RPMI7951 (cell line): ENCODE measurements at regions not wholly inside any gene's neighbourhood (a gene's known extent, or its start where the extent isn't known, plus 50 kb on each side); places are given as distances from the start of the nearest gene placed in this dataset.

Source experiments
- DNase-seq: peaks from one replicate; pipeline ENCODE4 v3.0.0-alpha.2; 2012; ENCODE audit warnings: low read depth

DNA sequence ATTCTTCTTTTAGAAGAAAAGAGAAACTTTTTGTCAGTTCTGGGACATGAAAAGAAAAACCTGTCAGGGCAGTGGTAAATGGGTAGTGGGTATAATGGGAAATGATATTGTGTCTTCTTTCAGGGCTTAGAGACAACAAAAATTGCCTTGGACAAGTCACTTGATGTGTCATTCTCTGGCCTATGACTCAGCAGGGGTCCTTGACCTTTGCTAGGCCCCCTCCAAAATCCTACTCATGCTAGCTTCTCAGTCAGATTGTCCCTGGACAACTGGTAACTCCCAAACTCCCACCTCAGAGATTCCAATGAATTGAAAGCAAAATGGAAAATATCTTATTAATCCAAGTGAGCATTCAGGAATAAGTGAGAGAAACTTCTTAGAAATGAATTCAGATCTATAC is 258.8 kb upstream of the SPRY2 start:
- no peak for DNase-seq

DNA sequence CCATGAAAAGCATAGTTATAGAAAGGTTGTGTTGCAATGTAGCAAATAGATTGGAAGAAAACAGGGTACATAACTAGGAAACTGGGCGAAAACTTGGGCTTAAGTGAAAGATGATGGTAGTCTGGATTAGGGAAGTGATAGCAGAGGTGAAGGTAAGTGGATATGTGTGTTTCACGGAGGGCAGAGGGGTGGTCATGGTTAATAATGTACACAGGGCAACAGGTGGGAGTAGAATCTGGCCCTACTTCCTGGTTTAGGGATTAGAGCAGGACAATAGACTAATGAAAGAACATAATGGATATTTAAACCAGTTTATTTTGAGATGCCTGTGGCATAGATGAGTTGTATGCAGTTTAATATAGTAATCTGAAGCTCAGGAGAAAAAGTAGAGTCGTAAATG is 257.3 kb upstream of the SPRY2 start:
- DNase-seq, result no peak

DNA sequence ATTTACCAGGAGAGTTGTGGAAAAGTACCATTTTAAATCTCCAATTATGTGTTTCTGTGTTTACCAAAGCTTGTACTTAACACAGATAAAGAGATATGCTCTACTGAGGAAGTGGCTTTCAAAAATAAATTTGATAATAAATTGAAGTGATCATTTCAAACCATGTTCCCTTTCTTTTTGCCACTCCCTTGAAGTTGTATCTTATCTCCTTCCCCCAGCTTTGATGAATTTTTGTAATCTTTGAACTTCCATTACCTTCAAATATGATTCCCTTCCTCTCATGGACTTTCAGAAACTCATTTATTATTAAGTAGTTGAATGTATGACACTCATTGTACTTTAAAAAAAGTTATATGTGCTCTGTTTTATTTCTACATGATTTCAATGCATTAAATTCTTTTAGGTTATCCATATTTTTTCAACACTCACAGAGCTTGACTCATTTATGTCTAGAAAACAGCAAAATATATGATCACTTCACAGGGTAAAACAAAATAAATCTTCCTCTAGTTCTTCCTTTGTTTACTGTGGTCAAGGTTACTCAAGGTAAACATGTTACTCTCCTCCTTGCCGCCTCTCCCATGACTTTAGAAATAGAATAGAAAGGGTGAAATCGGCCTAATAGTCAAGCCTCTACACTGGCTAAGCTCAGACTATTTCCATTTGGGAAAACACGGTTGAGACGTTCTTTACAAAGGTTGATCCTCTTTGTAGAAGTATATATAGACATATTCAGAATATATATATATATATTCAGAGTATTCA is 251.2 kb upstream of the SPRY2 start:
- no peak for DNase-seq

DNA sequence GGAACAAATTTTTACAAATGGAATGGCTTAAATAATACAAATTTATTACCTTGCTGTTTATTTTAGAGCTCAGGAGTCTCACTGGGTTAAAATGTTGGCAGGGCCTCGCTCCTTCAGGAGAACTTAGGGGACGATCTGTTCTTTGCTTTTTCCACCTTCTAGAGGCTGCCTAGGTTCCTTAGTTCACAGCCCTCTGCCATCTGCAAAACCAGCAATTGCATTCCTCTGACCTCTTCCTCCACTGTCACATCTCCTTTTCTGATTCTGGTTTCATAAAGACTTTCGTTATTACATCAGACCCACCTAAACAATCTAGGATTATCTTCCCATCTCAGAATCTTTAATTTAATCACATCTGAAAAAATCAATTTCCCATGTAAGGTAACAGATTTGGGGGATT is 249.6 kb upstream of the SPRY2 start:
- DNase-seq, result no peak

DNA sequence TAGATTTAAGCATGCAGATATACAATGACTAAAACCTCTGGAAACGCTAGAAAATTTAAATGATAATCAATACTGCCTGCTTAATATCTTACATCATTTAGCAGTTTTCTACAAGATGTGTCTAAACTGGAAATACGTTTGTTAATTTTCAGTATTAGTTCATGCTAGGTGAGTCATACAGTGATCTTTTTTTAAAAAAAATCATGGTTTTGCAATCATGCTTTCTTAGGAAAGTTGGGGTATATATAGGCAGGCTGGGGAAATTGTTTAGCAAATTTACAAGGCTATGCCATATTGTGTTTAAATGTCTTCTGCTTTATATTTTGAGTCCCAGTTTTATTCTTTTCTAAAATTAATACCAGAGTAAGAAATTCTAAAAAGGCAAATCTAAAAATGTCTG is 245.4 kb upstream of the SPRY2 start:
- DNase-seq, result no peak

DNA sequence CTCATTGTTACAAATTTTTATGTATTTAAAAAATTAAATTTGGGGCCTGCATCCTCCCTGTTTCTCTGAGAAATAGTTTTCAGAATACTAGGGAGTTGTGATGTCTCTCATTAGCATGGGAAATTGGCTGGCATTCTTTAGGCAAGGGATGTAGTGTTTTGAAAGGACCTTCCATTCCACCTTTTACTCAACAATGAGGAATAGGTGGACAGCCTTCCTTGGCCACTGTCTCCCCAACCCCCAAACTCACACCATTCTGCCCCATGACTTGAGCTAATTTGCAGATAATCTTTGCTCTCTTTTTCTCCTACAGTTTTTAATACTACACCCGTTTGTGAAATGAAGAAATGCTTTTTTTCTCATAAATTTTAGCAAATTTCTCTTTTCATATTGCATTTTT is 244.6 kb upstream of the SPRY2 start:
- DNase-seq, result no peak

DNA sequence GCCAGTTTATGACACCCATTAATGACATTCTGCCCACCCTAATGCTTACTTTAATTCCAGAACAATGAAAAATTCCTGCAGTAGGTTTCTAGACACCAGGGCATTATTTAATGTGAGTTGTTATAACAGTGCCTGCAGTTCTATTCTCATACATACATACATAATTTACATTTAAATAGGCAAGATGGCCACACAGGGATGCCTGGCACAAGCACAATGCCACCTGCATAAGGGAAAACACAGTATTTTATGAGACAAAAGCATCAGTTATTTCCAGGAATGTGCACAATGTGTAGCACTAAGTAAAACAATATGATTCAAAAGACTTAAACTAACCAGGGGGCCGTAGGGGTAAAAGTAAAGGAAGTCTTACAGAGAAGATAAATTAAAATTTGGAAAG is 243.9 kb upstream of the SPRY2 start:
- no peak for DNase-seq

DNA sequence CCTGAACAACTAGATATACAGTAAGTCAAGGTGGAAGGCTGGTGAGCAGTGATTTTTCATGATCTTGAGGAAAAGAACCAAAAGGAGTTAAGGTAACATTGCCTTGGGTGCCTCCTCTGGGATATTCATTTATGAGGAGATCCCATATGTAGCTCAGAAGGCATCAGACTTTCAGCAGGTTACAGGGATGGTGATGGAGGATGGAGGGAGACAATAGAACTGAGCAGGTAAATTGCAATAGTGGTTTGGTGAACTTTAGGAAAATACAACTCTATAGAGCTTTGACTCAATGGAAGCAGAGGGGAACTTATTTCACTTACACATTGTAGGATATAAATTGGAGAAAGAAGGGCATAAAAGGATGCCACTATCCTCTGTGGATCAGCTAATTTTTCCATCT is 243.4 kb upstream of the SPRY2 start:
- DNase-seq, result no peak

DNA sequence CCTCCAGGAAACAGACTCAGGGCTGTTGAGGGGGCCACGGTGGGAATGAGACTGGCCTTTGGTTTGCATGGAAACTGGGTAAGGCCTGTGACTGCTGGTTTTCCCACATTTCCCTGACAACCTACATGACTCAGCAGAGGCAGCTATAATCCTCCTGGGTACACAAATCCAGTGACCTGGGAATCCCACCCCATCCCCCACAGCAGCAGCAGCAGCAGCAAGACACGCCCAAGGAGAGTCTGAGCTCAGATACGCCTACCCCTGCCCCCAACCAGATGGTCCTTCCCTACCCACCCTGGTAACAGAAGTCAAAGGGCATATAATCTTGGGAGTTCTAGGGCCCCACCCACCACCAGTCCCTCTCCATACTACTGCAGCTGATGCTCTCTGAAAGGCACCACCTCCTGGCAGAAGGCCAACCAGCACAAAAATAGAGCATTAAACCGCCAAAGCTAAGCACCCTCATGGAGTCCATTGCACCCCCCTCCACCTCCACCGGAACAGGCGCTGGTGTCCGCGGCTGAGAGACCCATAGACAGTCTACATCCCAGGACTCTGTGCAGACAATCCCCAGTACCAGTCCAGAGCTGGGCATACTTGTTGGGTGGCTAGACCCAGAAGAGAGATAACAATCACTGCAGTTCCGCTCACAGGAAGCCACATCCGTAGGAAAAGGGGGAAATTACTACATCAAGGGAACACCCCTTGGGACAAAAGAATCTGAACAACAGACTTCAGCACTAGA is 237.2 kb upstream of the SPRY2 start:
- no peak for DNase-seq

DNA sequence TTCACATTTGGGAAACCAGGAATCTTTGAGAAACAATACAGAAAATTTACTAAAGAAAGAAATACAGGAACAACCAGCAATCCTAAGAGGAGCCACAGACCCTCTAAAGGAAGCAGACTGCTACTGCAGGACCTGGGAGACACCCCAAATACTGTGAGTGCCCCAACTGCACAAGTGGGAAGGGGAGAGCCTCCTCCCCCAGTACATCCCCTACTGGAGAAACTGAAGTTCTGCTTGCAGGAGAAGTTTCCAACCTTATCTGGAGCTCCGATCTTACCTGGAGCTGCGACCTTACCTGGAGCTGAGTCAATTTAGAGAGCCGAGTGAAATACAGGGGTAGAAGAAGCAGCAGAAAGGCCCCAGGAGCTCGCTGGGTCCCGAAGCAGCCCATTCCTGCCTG is 236.4 kb upstream of the SPRY2 start:
- DNase-seq, result no peak

DNA sequence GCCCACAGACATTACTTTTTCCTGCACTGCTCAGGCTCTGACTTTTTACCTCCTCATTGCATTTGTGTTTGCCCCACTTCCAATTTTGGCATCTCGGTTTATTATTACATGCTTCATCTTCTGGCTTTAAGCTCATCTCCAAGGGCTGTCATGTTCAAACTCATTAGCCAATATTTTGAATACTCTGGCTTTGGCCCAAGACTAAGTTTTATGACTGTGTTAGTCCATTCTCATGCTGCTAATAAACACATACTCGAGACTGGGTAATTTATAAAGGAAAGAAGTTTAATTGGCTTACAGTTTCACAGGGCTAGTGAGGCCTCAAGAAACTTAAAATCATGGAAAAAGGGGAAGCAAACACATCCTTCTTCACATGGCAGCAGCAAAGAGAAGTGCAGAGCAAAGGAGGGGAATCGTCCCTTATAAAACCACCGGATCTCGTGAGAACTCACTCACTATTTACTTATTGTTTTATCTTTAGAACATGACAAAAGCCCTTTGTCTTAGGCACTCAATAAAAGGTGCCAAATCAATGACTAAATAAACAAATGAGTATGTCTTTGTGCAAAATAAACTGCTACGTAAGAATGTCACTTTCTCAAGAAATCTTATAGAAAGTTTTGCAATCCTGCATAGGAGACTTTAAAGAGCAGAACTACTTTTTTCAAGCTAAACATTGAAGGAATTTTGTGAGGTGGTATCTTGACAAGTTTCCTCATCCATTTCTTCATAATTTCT is 233.4 kb upstream of the SPRY2 start:
- no peak for DNase-seq

DNA sequence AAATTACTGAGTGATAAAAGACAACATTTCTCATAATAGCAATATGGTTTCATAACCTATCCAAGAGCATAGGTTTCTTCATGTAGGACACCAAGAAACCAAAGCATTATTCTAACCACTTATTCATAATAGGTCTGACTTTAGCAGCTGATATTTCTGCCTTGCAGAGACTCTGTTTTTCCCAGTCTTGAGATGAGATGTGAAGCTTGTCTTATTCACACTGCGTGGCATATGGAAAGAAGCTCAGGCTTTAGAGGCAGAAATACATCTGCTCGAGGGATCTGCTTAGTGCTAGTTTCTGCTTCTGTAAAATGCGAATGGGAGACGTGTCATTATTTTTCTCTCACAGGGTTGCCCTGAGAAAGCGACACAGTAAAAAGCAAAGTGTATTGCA is 232.0 kb upstream of the SPRY2 start:
- no peak for DNase-seq

DNA sequence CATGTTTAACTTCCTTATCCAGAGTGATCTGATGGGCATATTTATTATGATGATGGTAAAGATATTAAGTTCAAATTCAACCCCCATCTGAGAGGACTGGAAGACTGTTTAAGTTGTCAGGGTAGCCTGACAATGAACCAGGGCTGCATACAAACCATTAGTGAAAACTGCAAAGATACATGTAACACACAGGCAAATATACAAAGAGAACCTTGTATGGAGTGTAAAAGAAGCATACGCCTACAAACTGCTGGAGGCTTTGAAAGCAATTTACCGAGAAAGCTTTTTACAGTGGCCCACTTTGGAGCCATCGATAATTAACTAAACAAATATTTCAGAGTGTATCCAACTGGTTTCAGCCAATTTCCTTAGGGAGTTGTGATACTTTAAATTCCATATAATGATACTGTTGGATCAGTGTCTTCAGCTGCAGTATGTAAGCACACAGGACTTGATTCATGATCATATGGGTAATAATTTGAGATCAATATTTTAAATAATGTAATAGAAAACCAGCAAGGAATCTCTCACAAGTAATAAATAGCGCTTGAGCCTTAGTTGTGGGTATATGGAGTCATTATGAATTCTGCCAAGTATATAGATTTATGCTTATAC is 231.5 kb upstream of the SPRY2 start:
- DNase-seq, result no peak

DNA sequence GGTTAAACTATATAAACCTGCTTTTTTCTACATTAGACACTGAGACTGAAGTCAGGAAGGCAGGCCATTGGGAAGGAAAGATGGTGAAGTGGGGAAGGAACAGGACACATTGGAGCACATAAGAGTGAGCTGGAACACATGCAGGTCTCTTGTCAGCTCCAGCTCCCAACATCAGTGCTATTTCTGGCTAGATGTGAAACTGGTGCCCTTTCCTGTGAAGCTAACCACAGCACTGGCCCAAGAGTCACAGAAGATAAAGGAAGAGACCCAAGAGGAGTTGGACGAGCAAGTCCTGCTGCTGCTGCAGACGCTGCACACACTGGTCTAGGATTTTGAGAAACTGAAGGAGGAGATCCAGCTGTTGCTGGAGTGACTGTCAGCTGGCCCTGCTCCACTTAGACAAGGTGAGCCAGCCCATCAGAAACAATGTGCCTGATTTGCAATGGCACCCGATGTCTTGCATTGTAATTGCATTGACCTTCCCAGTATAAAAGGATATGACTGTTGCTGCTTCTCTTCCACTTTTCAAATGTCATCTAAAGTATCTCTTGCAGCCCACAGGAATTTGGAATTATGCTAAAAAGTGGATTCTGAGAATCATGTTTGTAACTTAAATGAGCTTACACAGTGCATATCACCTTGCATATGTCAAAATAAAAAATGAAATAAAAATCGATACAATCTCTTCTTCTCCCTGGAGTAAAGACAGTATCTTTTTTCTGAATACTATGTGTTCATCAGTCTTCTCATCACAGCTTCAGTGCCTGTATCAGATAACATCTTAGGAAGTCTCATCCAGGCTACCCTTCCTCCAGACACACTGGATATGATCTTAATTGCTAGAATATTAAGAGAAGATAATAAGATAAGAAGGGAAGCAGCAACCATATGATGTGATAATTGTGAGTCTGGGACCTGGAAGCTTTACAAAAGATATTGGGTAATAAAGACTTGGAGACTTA is 230.7 kb upstream of the SPRY2 start:
- DNase-seq, result no peak

DNA sequence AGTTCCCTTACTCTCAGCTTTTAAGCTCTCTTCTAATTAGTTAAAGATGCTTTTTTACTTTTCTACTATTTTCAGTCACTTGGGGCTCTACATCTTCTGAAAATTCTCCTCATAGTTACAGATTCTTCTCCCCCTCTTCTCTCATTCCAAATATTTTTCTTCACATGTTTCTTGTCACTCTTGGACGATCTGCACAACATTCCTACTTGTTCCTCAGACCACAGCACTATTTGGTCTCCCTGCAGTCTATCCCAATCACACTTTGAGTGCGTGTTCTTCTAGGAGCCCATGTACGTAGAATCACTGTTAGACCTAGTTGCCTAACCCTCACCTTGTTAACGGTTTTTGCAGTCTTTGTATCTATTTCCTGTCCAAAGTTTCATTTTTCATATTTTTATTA is 222.5 kb upstream of the SPRY2 start:
- DNase-seq, result no peak

DNA sequence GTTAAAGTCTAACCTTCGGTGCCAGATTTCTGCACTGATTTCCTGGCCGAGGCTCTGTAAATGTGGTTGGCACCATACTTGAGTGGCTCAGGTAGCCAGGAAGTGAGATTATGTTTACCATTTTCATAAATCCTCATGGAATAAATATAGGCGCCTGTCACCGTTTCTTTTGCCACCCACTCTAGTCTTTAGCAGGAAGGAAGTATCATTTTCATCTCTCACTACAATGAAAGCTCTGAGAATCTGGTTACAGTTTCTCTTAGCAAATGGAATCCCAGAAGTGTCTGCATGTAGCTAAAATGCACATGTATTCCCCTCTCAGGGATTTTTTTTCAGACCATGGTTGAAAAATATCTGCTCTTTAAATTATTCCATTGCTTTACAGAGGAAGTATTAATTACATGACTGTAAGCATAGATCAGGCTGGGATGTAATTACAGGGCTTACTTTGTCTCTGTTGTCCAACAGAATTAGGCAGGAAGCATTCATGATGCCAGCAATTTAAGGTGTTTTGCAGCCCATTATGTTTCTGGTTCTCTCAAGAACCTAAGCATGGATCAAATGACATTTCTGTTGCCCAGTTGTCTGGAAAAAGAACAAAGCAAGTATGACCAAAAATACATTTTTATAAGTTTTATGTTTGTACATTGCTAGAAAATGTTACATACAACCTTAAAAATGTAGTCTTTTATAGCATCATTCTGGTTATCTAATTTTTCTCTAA is 221.7 kb upstream of the SPRY2 start:
- no peak for DNase-seq

DNA sequence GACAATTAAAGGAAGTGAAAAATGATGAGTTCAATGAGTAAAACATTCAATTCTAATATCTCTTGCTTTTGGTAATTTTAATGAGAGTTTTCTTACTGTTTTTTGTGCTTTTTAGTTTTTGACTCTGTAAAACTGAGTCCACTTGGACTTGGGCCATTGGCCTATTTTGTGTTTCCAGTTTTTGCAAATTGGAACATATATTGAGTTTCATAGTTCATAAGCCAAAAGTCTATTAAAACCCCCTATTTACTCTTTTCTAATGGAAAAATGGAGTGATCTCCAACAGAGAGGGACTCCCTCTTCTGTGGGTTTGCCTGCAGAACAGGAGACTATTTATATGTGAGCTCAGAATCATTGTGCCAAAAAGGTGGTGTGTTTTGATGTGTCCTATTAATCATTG is 219.7 kb upstream of the SPRY2 start:
- no peak for DNase-seq

DNA sequence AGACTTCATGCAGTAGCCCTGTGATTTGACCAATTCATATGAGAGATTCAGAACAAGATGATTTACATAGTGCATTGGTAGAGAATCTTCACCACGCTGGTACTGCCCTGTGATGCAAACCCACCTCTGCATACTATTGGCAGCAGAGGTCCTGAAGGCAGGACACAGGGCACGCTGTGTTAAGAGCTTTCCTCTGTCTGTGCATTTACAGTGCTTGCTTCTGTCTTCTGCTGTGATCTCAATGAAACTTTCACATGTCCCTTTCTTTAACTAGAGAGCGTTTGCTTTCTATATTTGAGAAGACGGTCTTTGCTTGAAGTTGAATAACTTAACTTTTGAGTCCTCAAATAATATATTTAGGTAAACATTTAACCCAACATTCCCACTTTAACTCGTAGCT is 219.0 kb upstream of the SPRY2 start:
- DNase-seq, result no peak

DNA sequence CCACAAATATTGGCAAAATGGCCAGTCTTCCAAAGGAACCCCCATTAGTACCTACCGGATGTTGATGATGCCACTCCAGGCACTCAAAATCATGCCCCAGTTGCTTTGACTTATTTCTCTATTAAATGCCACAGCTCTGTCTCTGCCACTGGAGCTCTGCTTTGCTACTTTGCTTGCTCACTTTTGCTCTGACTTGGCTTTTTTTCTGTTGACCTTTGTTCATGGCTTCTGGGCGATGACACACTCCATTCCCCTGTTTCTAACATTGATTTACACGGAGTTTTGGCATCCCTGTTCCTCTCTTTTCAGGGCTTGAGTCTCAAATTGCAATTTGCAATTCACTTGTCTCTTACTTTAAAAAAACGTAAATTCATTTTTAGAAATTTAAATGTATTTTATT is 217.1 kb upstream of the SPRY2 start:
- DNase-seq, result no peak

DNA sequence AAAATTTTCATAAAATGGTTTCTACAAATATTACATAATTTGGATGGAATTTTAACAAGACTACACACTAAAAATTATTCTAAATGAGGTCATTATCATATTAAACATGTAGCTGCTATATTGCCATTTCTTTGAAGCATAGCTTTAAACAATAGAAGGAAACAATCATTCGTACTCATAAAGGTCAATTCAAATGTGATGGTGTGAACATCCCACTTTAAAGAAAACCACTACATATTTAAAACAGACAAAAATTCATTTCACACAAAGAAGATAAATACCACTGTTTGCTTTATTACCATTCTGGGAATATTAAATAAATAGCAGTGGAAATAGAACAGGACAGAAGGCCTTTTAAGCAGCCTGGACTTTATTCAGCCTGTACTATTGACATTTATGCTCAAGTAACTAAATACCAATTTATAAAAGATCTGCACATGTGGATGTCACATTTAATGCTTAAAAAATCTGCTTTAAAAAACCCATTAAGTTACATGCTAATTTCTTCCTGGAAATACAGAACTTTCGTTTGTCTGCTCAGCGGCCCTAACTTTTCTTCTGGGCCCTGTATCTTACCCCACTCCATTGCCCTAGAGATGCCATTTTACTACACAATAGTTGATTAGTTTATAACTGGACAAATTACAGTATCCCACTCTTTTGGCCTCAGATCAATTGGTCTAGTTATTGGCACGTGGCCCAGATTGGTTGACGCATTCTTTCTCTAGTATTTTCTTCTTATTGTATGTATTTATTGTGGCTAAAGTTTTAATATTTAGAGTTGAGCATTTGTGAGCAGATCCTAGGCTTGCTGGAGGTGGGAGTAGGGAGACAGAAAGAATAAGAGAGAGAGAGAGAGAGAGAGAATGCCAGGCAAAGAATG is 215.1 kb upstream of the SPRY2 start:
- no peak for DNase-seq
